H1 (cell line): ENCODE measurements at regions not wholly inside any gene's neighbourhood (a gene's known extent, or its start where the extent isn't known, plus 50 kb on each side); places are given as distances from the start of the nearest gene placed in this dataset.

Source experiments
- CTCF ChIA-PET: fragments of 300-600 bp; sonication (Branson Sonifier 250); formaldehyde crosslinking; loops from one replicate; lab custom pipeline; 2021; ENCODE audit not compliant: partially characterized antibody; lab: Charles Lee
- POLR2A ChIA-PET: fragments of 300-600 bp; sonication (Branson Sonifier 250); formaldehyde crosslinking; loops from one replicate; lab custom pipeline; 2021; ENCODE audit warnings: inconsistent platforms; ENCODE audit not compliant: partially characterized antibody; lab: Charles Lee
- DNase-seq, 2 experiments: peaks; one replicate each; pipeline versions ENCODE4 v3.0.0 to v3.0.0-alpha.2; 2010 to 2022; ENCODE audit warnings: low spot score in 2 of 2, low read depth in 1 of 2, mixed read lengths in 1 of 2
- FAIRE-seq: peaks from 2 replicates; lab custom pipeline; 2011; peaks lifted over from hg19 to GRCh38; lab: Jason Lieb, UNC
- H2AFZ ChIP-seq: 2 replicates; pipeline ENCODE4 v1.8.1; 2012; ENCODE audit warnings: low read length, inconsistent platforms
- H2AK5ac ChIP-seq: 2 replicates; pipeline ENCODE4 v1.6.1; 2013; ENCODE audit warnings: low read depth, low read length
- H2BK120ac ChIP-seq: replicated peaks from 2 replicates; pipeline ENCODE3; 2013; ENCODE audit warnings: low read depth, low read length, inconsistent platforms
- H2BK12ac ChIP-seq: 2 replicates; pipeline ENCODE4 v1.6.1; 2013; ENCODE audit warnings: low read depth, low read length
- H2BK15ac ChIP-seq: 2 replicates; pipeline ENCODE4 v1.6.1; 2013; ENCODE audit warnings: low read length
- H2BK20ac ChIP-seq: 2 replicates; pipeline ENCODE4 v1.6.1; 2013; ENCODE audit warnings: low read length
- H2BK5ac ChIP-seq: 2 replicates; pipeline ENCODE4 v1.6.1; 2013; ENCODE audit warnings: low read depth, low read length
- H3K14ac ChIP-seq: 2 replicates; pipeline ENCODE4 v1.6.1; 2013; ENCODE audit warnings: inconsistent platforms; ENCODE audit not compliant: insufficient read length
- H3K18ac ChIP-seq: 2 replicates; pipeline ENCODE4 v1.6.1; 2013; ENCODE audit warnings: low read length; ENCODE audit errors: extremely low read depth
- H3K23ac ChIP-seq: 2 replicates; pipeline ENCODE4 v1.6.1; 2013; ENCODE audit warnings: inconsistent platforms; ENCODE audit not compliant: insufficient read length
- H3K23me2 ChIP-seq: 2 replicates; pipeline ENCODE4 v1.6.1; 2013; ENCODE audit warnings: low read depth, low read length
- H3K27ac ChIP-seq: 2 replicates; pipeline ENCODE4 v1.6.1; 2011; ENCODE audit warnings: low read depth, low read length, inconsistent platforms
- H3K27me3 ChIP-seq, 4 experiments: replicated peaks in 1 of 4; 1 replicate in 1 of 4; 2 replicates in 3 of 4; pipeline versions ENCODE4 v1.6.1 to v1.8.1; 2011 to 2013; ENCODE audit warnings: low read length in 3 of 4, mild to moderate bottlenecking in 3 of 4, inconsistent platforms in 2 of 4, mixed read lengths in 2 of 4, moderate library complexity in 1 of 4; ENCODE audit not compliant: control insufficient read depth in 3 of 4, insufficient read depth in 3 of 4; ENCODE audit errors: extremely low read depth in 1 of 4
- H3K36me3 ChIP-seq, 4 experiments: 2 replicates each; pipeline versions ENCODE4 v1.6.1 to v1.8.1; 2011 to 2013; ENCODE audit warnings: mild to moderate bottlenecking in 4 of 4, low read length in 3 of 4, moderate library complexity in 2 of 4, control low read depth in 1 of 4, inconsistent platforms in 1 of 4; ENCODE audit not compliant: insufficient read depth in 4 of 4, control insufficient read depth in 2 of 4
- H3K4ac ChIP-seq: replicated peaks from 2 replicates; pipeline ENCODE3; 2013; ENCODE audit warnings: low read length, low read depth, mixed read lengths, inconsistent platforms; ENCODE audit not compliant: insufficient read length
- H3K4me1 ChIP-seq, 4 experiments: replicated peaks in 1 of 4; 1 replicate in 1 of 4; 2 replicates in 3 of 4; pipeline versions ENCODE4 v1.6.1 to v1.8.1; 2011 to 2013; ENCODE audit warnings: low read length in 3 of 4, inconsistent platforms in 2 of 4, mixed read lengths in 1 of 4; ENCODE audit not compliant: insufficient read depth in 4 of 4, control insufficient read depth in 3 of 4
- H3K4me2 ChIP-seq, 2 experiments: 2 replicates each; pipeline versions ENCODE4 v1.6.1 to v1.8.1; 2011 to 2013; ENCODE audit warnings: low read depth in 2 of 2, low read length in 2 of 2, control low read depth in 1 of 2, inconsistent platforms in 1 of 2, mild to moderate bottlenecking in 1 of 2; ENCODE audit not compliant: insufficient read depth in 1 of 2
- H3K4me3 ChIP-seq, 4 experiments: fragments of 200-600, 300-600 bp in 1 of 4; sonication (generic), shearing (Covaris generic), sonication (Bioruptor Twin) in 1 of 4; 2 replicates each; pipeline versions ENCODE4 v1.5.1 to v1.8.1; 2011 to 2016; ENCODE audit warnings: low read length in 4 of 4, low read depth in 3 of 4, control low read depth in 2 of 4, inconsistent platforms in 2 of 4, mild to moderate bottlenecking in 2 of 4, mixed read lengths in 1 of 4, moderate library complexity in 1 of 4; ENCODE audit not compliant: insufficient read depth in 2 of 4; ENCODE audit errors: extremely low read depth in 1 of 4
- H3K56ac ChIP-seq: replicated peaks from 2 replicates; pipeline ENCODE3; 2013; ENCODE audit warnings: low read depth, mild to moderate bottlenecking, mixed read lengths, low read length, inconsistent platforms; ENCODE audit not compliant: insufficient read length
- H3K79me1 ChIP-seq: 2 replicates; pipeline ENCODE4 v1.6.1; 2013; ENCODE audit warnings: low read depth, low read length, control low read depth
- H3K79me2 ChIP-seq, 2 experiments: 2 replicates each; pipeline versions ENCODE4 v1.6.1 to v1.8.1; 2012 to 2013; ENCODE audit warnings: low read length in 2 of 2, mild to moderate bottlenecking in 2 of 2, inconsistent platforms in 1 of 2; ENCODE audit not compliant: insufficient read depth in 2 of 2, control insufficient read depth in 1 of 2
- H3K9ac ChIP-seq, 4 experiments: replicated peaks in 1 of 4; 1 replicate in 1 of 4; 2 replicates in 3 of 4; pipeline versions ENCODE4 v1.6.1 to v1.8.1; 2011 to 2013; ENCODE audit warnings: low read depth in 3 of 4, low read length in 3 of 4, control low read depth in 2 of 4, mild to moderate bottlenecking in 2 of 4, moderate library complexity in 2 of 4, inconsistent platforms in 1 of 4; ENCODE audit errors: extremely low read depth in 1 of 4
- H3K9me3 ChIP-seq, 2 experiments: 2 replicates each; pipeline versions ENCODE4 v1.6.1 to v1.8.1; 2012 to 2013; ENCODE audit warnings: mild to moderate bottlenecking in 2 of 2, moderate library complexity in 2 of 2, control low read depth in 1 of 2, inconsistent platforms in 1 of 2, low read depth in 1 of 2, low read length in 1 of 2, mixed read lengths in 1 of 2; ENCODE audit not compliant: insufficient read depth in 2 of 2
- H4K20me1 ChIP-seq, 2 experiments: replicated peaks in 1 of 2; 2 replicates each; pipeline versions ENCODE3 to v1.8.1; 2011 to 2013; ENCODE audit warnings: inconsistent platforms in 2 of 2, low read length in 2 of 2, mild to moderate bottlenecking in 1 of 2; ENCODE audit not compliant: insufficient read depth in 2 of 2, control insufficient read depth in 1 of 2
- H4K5ac ChIP-seq: 2 replicates; pipeline ENCODE4 v1.6.1; 2013; ENCODE audit warnings: low read length, low read depth, mixed read lengths, inconsistent platforms; ENCODE audit not compliant: insufficient read length
- H4K8ac ChIP-seq: 2 replicates; pipeline ENCODE4 v1.8.0; 2013; ENCODE audit warnings: mild to moderate bottlenecking, moderate library complexity, low read length, inconsistent platforms; ENCODE audit not compliant: insufficient read depth; ENCODE audit errors: extremely low read depth
- H4K91ac ChIP-seq: replicated peaks from 2 replicates; pipeline ENCODE3; 2013; ENCODE audit warnings: low read length, mixed read lengths, inconsistent platforms; ENCODE audit not compliant: insufficient read length
- ASH2L ChIP-seq: fragments of 200-600, 300-600 bp; sonication (generic); IDR thresholded peaks from one replicate; pipeline ENCODE4 v1.7.1; 2017; ENCODE audit warnings: low read length
- CBX5 ChIP-seq: fragments of 300-800, 300-1000 bp; sonication (generic); IDR thresholded peaks from 2 replicates; pipeline ENCODE4 v1.7.1; 2016; ENCODE audit warnings: antibody characterized with exemption, low read length, low read depth
- EP300 ChIP-seq, 2 experiments: IDR thresholded peaks; 1 replicate in 1 of 2; 2 replicates in 1 of 2; pipeline ENCODE4 v1.6.1; 2011 to 2012; ENCODE audit warnings: low read depth in 2 of 2, low read length in 2 of 2, mild to moderate bottlenecking in 2 of 2, borderline replicate concordance in 1 of 2, inconsistent platforms in 1 of 2, moderate library complexity in 1 of 2
- HDAC2 ChIP-seq, 2 experiments: fragments of 300-600 bp in 1 of 2; sonication (generic) in 1 of 2; IDR thresholded peaks; 2 replicates each; pipeline ENCODE4 v1.6.1; 2011 to 2012; ENCODE audit warnings: low read depth in 2 of 2, low read length in 2 of 2, mild to moderate bottlenecking in 2 of 2, moderate library complexity in 2 of 2, borderline replicate concordance in 1 of 2, inconsistent platforms in 1 of 2
- HDAC6 ChIP-seq: IDR thresholded peaks from one replicate; pipeline ENCODE4 v1.7.1; 2012; ENCODE audit warnings: low read depth, mild to moderate bottlenecking, inconsistent platforms, low read length, moderate library complexity
- MAFK ChIP-seq: IDR thresholded peaks from 2 replicates; pipeline ENCODE4 v1.6.1; 2012; ENCODE audit warnings: low read depth, mild to moderate bottlenecking, improper control_type of control experiment, low read length
- RBBP5 ChIP-seq: IDR thresholded peaks from 2 replicates; pipeline ENCODE4 v1.7.1; 2012; ENCODE audit warnings: low read depth, mild to moderate bottlenecking, inconsistent platforms, low read length, moderate library complexity, borderline replicate concordance
- SIX5 ChIP-seq: IDR thresholded peaks from 2 replicates; pipeline ENCODE4 v1.6.1; 2011; ENCODE audit warnings: mild to moderate bottlenecking, low read depth, low read length
- SUZ12 ChIP-seq: fragments of 200-600 bp; sonication (generic); IDR thresholded peaks from 2 replicates; pipeline ENCODE4 v1.6.1; 2012; ENCODE audit warnings: mild to moderate bottlenecking, inconsistent platforms, low read length, moderate library complexity, mixed read lengths
- whole genome bisulfite sequencing, 2 experiments: shearing (Covaris generic) in 1 of 2; methylation state at CpG; one replicate each; pipeline versions ENCODE4 v1.1.6 to v1.1.7; 2013 to 2015; ENCODE audit warnings: low lambda C conversion rate in 2 of 2, mixed read lengths in 2 of 2, inconsistent platforms in 1 of 2, low coverage in 1 of 2, missing lambda C conversion rate in 1 of 2; ENCODE audit not compliant: insufficient replicate concordance in 2 of 2, insufficient coverage in 1 of 2, insufficient read length in 1 of 2; ENCODE audit errors: extremely low coverage in 1 of 2, missing lambda C conversion rate in 1 of 2; 5-methylcytosine and 5-hydroxymethylcytosine counted together

DNA sequence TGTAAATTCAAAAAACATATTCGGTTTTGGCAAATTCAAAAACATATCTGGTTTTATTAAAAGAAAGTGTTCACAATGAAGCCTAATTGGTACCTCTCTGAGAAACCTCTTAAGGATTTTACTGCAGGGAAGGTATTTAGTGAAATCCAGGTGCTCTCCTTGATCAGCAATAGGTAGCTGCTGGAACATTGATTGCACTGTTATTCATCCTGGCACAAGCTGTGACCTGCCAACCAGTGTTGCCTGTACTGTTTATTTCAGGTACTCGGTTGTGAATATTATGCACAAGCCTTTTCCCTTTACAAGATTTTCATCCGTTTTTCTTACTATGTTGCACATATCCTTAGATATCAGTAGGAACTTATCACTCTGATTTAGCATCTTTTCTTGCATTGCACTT, 155.8 kb upstream of the ZEB2 start:
- POLR2A ChIA-PET = no interaction called here
- CTCF ChIA-PET = no interaction called here
- Histone ChIP-seq H4K91ac (no peak overlapping the region), H3K18ac (no peak overlapping the region), H2BK120ac (no peak overlapping the region), H3K14ac (no peak overlapping the region), H3K9ac (no peak overlapping the region), H3K36me3 (no peaks in the 10 kb centered on the region), H3K4ac (no peak overlapping the region), H3K27ac (no peak overlapping the region), H3K4me1 (no peaks in the 10 kb centered on the region), H3K79me2 (no peaks in the 10 kb centered on the region), H2BK15ac (no peak overlapping the region), H2AK5ac (no peak overlapping the region), H3K4me3 (no peak overlapping the region), H2BK12ac (no peak overlapping the region), H4K8ac (no peak overlapping the region), H3K23me2 (no peaks in the 10 kb centered on the region; the same call in 1 of the 2 replicates), H2AFZ (no peak overlapping the region), H3K9me3 (no peaks in the 10 kb centered on the region), H4K5ac (no peak overlapping the region), H4K20me1 (no peaks in the 10 kb centered on the region), H2BK5ac (no peak overlapping the region), H2BK20ac (no peak overlapping the region), H3K79me1 (no peaks in the 10 kb centered on the region), H3K56ac (no peak overlapping the region), H3K27me3 (no peaks in the 10 kb centered on the region), H3K4me2 (no peak overlapping the region), H3K23ac (no peak overlapping the region)
- 85% methylated on average over 3 of the region's 3 CpGs; no CpG with 5 or more reads in 1 of the 2 experiments for WGBS, 2 experiments
- DNase-seq (no peak), FAIRE-seq (no peak)
- TF ChIP-seq CBX5 = no peak
- TF ChIP-seq EP300 (IDR thresholded peaks at IDR 0.05; ENCODE audit: borderline replicate concordance in 1 of 2, low read depth in 2 of 2, low read length in 2 of 2) = no peak
- TF ChIP-seq HDAC6 = no peak
- TF ChIP-seq MAFK = no peak
- TF ChIP-seq ASH2L = no peak
- no peak for TF ChIP-seq SUZ12
- no peak for TF ChIP-seq HDAC2 (IDR thresholded peaks at IDR 0.05; ENCODE audit: borderline replicate concordance in 1 of 2, low read depth in 2 of 2, low read length in 2 of 2)
- TF ChIP-seq RBBP5 = no peak
- TF ChIP-seq SIX5 = no peak
